ENCODE measurements at regions not wholly inside any gene's neighbourhood (a gene's known extent, or its start where the extent isn't known, plus 50 kb on each side); places are given as distances from the start of the nearest gene placed in this dataset.

DNA sequence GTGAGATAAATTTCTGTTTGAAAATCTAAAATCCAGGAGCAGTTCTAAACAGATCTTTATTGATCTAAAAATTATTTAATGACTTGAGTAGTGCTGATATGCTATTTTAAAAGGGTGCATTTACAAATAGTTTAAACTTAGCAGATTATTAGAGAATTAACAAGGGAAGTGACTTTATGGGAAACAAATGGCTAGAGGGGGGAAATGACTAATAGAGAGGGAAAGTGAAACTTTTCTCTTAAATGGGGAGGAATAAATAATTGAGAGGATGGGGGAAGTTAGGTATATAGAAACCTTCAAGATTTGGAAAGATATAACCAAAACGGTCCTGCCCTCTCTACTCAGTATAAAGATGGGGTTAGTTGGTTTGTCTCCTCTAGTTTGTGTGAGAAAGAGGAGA, 90.1 kb upstream of the ARMC3 start:
- H3K4me2 ChIP-seq (ENCODE audit: low read length), result no peak overlapping the region
- no peak overlapping the region for H2AFZ ChIP-seq (ENCODE audit: low read depth, low read length)
- H3K9ac ChIP-seq (ENCODE audit: low read length), result no peak overlapping the region
- no peaks in the 10 kb centered on the region for H3K36me3 ChIP-seq (replicated peaks; ENCODE audit: low read depth, low read length)
- TF ChIP-seq, protein P1, sequence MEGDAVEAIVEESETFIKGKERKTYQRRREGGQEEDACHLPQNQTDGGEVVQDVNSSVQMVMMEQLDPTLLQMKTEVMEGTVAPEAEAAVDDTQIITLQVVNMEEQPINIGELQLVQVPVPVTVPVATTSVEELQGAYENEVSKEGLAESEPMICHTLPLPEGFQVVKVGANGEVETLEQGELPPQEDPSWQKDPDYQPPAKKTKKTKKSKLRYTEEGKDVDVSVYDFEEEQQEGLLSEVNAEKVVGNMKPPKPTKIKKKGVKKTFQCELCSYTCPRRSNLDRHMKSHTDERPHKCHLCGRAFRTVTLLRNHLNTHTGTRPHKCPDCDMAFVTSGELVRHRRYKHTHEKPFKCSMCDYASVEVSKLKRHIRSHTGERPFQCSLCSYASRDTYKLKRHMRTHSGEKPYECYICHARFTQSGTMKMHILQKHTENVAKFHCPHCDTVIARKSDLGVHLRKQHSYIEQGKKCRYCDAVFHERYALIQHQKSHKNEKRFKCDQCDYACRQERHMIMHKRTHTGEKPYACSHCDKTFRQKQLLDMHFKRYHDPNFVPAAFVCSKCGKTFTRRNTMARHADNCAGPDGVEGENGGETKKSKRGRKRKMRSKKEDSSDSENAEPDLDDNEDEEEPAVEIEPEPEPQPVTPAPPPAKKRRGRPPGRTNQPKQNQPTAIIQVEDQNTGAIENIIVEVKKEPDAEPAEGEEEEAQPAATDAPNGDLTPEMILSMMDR (IDR thresholded peaks at IDR 0.05; ENCODE audit: low read depth, low read length), result no peak
- TF ChIP-seq EZH2phosphoT487 (IDR thresholded peaks at IDR 0.05; ENCODE audit: low read depth), result no peak
- no peaks in the 10 kb centered on the region for H3K4me1 ChIP-seq (ENCODE audit: low read length)
- H3K4me3 ChIP-seq (ENCODE audit: low read length), result no peak overlapping the region
- H3K27me3 ChIP-seq (ENCODE audit: low read depth, low read length), result no peaks in the 10 kb centered on the region
- no peaks in the 10 kb centered on the region for H4K20me1 ChIP-seq (ENCODE audit: insufficient read depth, low read length)
- no peaks in the 10 kb centered on the region for H3K79me2 ChIP-seq (ENCODE audit: low read length)
- H3K9me3 ChIP-seq (ENCODE audit: insufficient read depth, low read length), result no peaks in the 10 kb centered on the region
- H3K27ac ChIP-seq (ENCODE audit: low read length), result no peak overlapping the region

- Histone ChIP-seq H3K4me1 (ENCODE audit: low read length) (no peaks in the 10 kb centered on the region), H3K27ac (ENCODE audit: low read length) (no peak overlapping the region), H3K36me3 (replicated peaks; ENCODE audit: low read depth, low read length) (no peaks in the 10 kb centered on the region), H3K4me2 (ENCODE audit: low read length) (no peak overlapping the region), H3K9ac (ENCODE audit: low read length) (no peak overlapping the region), H3K4me3 (ENCODE audit: low read length) (no peak overlapping the region), H3K79me2 (ENCODE audit: low read length) (no peaks in the 10 kb centered on the region), H2AFZ (ENCODE audit: low read depth, low read length) (no peak overlapping the region), H3K27me3 (ENCODE audit: low read depth, low read length) (no peaks in the 10 kb centered on the region), H4K20me1 (ENCODE audit: insufficient read depth, low read length) (no peaks in the 10 kb centered on the region), H3K9me3 (ENCODE audit: insufficient read depth, low read length) (no peaks in the 10 kb centered on the region)
- TF ChIP-seq, protein P1 (IDR thresholded peaks at IDR 0.05; ENCODE audit: low read depth, low read length), result no peak
- TF ChIP-seq EZH2phosphoT487 (IDR thresholded peaks at IDR 0.05; ENCODE audit: low read depth), result no peak
Measured at GRCh38 chr10:22837351-22837750, 90.5 kb upstream of the ARMC3 start.

DNA sequence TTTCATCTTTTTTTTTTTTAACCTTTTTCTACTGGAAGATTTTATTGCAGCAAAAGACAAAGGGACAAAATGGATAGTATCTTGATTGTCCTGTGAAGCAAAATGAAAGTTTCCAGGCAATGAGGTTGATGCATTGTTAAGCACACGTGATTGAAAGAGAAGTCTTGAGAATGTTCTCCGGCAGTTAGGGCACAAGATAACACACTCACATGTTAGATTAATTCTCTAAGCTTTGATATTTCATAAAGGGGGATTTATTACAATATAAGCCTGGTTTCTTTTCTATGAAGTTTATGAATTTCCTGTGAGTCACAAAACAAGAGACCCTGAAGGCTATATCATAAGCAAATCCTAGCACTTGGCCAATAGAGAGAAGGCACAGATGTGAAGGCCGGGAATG, 93.4 kb upstream of the ARMC3 start:
- Histone ChIP-seq H3K27ac (ENCODE audit: low read length) (no peak overlapping the region), H3K4me2 (ENCODE audit: low read length) (no peak overlapping the region), H3K79me2 (ENCODE audit: low read length) (no peaks in the 10 kb centered on the region), H3K27me3 (ENCODE audit: low read depth, low read length) (no peaks in the 10 kb centered on the region), H3K4me1 (ENCODE audit: low read length) (no peaks in the 10 kb centered on the region), H4K20me1 (ENCODE audit: insufficient read depth, low read length) (no peaks in the 10 kb centered on the region), H3K9me3 (ENCODE audit: insufficient read depth, low read length) (no peaks in the 10 kb centered on the region), H3K4me3 (ENCODE audit: low read length) (no peak overlapping the region), H2AFZ (ENCODE audit: low read depth, low read length) (no peak overlapping the region), H3K9ac (ENCODE audit: low read length) (no peak overlapping the region), H3K36me3 (replicated peaks; ENCODE audit: low read depth, low read length) (no peaks in the 10 kb centered on the region)
- TF ChIP-seq EZH2phosphoT487 (IDR thresholded peaks at IDR 0.05; ENCODE audit: low read depth), result no peak
- TF ChIP-seq, protein P1 (IDR thresholded peaks at IDR 0.05; ENCODE audit: low read depth, low read length), result no peak

GRCh38 chr10:22833781-22834180, 94.1 kb upstream of the ARMC3 start:
- Histone ChIP-seq H3K9me3 (ENCODE audit: insufficient read depth, low read length) (no peaks in the 10 kb centered on the region), H3K79me2 (ENCODE audit: low read length) (no peaks in the 10 kb centered on the region), H4K20me1 (ENCODE audit: insufficient read depth, low read length) (no peaks in the 10 kb centered on the region), H3K4me3 (ENCODE audit: low read length) (no peak overlapping the region), H2AFZ (ENCODE audit: low read depth, low read length) (no peak overlapping the region), H3K9ac (ENCODE audit: low read length) (no peak overlapping the region), H3K27me3 (ENCODE audit: low read depth, low read length) (no peaks in the 10 kb centered on the region), H3K36me3 (replicated peaks; ENCODE audit: low read depth, low read length) (no peaks in the 10 kb centered on the region), H3K4me1 (ENCODE audit: low read length) (no peaks in the 10 kb centered on the region), H3K4me2 (ENCODE audit: low read length) (no peak overlapping the region), H3K27ac (ENCODE audit: low read length) (no peak overlapping the region)
- TF ChIP-seq, protein P1 (IDR thresholded peaks at IDR 0.05; ENCODE audit: low read depth, low read length), result no peak
- TF ChIP-seq EZH2phosphoT487 (IDR thresholded peaks at IDR 0.05; ENCODE audit: low read depth), result no peak
